ENCODE measurements at regions not wholly inside any gene's neighbourhood (a gene's known extent, or its start where the extent isn't known, plus 50 kb on each side); places are given as distances from the start of the nearest gene placed in this dataset.

GRCh38 chr3:72445827-72446217 lies 402.4 kb downstream of the SHQ1 start:
- TF ChIP-seq POLR2AphosphoS5 (IDR thresholded peaks at IDR 0.05; ENCODE audit: low read depth, low read length) (no peak), TAF1 (IDR thresholded peaks at IDR 0.05; ENCODE audit: borderline replicate concordance, low read depth, low read length) (no peak), POLR2A (IDR thresholded peaks at IDR 0.05; ENCODE audit: low read depth, low read length) (no peak)
- no peak for FAIRE-seq
- DNase-seq (ENCODE audit: insufficient read length): no peak

- no peak for DNase-seq (ENCODE audit: insufficient read length)
- TF ChIP-seq POLR2A (IDR thresholded peaks at IDR 0.05; ENCODE audit: low read depth, low read length) (no peak), POLR2AphosphoS5 (IDR thresholded peaks at IDR 0.05; ENCODE audit: low read depth, low read length) (no peak), TAF1 (IDR thresholded peaks at IDR 0.05; ENCODE audit: borderline replicate concordance, low read depth, low read length) (no peak)
- peak; percentile 27 for FAIRE-seq
Measured at GRCh38 chr3:72444656-72445223, 403.5 kb downstream of the SHQ1 start.

GRCh38 chr3:72442759-72443158 lies 405.5 kb downstream of the SHQ1 start:
- TF ChIP-seq TAF1 (IDR thresholded peaks at IDR 0.05; ENCODE audit: borderline replicate concordance, low read depth, low read length) (no peak), POLR2AphosphoS5 (IDR thresholded peaks at IDR 0.05; ENCODE audit: low read depth, low read length) (no peak), POLR2A (IDR thresholded peaks at IDR 0.05; ENCODE audit: low read depth, low read length) (no peak)
- FAIRE-seq: peak; percentile 14
- DNase-seq (ENCODE audit: insufficient read length): no peak

DNA sequence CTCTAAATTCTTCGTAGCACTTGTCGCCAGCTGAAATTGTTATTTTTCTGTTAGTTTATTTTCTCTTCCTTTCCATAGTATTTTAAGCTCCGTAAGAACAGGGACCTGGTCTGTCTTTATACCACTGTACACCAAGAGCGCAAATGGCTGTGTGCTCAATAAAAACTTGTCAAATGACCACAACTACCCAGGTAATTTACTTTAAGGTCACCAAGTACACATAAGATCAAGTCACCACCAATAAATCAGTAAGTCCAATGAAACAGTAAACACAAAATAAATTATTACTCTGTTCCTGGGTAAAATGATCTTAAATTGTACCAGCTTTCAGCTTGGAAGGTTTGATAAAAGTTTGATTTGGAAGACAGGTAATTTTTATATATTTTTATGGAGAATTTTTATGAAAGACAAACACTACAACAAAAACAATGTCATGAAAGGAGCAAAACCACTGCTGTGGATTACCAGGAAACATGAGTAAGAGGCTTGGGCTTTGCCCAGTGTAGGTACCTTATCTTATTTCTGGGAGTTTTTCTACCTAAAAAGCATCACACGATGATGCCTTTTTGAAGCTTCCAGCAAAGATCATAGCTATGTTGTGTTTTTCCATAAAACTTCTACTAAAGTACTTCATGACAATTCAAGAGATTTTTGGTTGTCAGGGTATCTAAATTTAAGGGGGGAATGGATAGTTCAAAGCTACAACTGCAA lies 406.8 kb downstream of the SHQ1 start:
- FAIRE-seq (no peak), DNase-seq (ENCODE audit: insufficient read length) (no peak)
- no peak for TF ChIP-seq POLR2AphosphoS5 (IDR thresholded peaks at IDR 0.05; ENCODE audit: low read depth, low read length)
- TF ChIP-seq POLR2A (IDR thresholded peaks at IDR 0.05; ENCODE audit: low read depth, low read length): no peak

DNA sequence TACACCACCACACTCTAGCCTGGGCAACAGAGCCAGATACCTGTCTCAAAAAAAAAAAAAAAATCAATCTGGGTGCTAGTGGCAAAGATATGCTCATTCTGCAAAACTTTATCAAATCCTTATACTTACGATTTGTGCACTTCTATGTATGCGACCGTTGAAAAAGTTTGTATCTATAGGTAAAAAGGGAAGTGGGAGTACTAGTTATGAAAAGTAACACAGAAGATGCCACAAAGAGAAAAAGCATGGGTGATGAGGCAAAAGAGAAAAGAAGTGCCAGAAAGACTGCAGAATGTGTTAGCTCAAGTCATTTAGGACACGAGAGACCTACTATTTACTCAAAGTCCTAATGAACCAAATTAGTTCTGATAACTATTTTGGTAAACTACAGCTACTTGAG lies 407.8 kb downstream of the SHQ1 start:
- FAIRE-seq (peak; percentile 73), DNase-seq (ENCODE audit: insufficient read length) (no peak)
- TF ChIP-seq POLR2A (IDR thresholded peaks at IDR 0.05; ENCODE audit: low read depth, low read length): no peak
- TF ChIP-seq TAF1 (IDR thresholded peaks at IDR 0.05; ENCODE audit: borderline replicate concordance, low read depth, low read length): no peak
- no peak for TF ChIP-seq POLR2AphosphoS5 (IDR thresholded peaks at IDR 0.05; ENCODE audit: low read depth, low read length)

DNA sequence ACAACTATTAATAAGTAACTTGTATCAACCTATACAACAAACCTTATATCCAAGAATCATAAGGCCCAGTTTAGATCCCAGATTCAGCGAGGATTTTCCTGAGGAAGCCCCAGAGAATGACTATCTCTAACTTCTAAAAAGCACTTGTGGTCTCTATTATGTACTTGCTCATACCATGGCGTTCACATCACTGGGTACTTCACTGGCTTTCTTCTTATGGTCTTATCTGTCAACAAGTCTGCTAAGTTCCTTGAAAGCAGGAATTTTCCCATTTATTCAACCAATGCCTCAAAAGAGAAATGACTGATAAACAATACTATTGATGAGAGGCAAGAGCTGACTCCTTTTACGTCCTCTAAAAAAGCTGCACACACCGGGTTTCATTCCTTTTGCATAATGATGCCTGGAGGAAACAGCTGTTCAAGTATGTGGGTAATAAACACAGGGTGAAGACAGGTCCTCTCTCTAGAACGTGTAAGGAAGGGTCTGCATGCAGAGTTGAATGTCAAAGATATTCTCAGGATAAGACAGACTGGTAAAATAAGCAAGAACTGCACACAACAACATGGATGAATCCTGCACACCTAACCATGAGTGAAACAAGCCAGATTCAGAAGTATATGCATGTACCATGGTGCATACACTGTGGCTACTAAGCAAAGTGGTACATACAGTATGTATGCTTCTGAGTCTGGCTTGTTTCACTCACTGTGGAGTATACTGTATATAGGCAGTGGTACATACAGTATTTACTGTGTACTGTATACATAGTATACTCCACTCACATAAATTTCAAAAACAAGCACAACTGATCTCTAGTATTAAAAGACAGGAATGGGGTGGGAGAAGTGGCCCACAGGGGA lies 408.7 kb downstream of the SHQ1 start:
- TF ChIP-seq POLR2A (IDR thresholded peaks at IDR 0.05; ENCODE audit: low read depth, low read length) (no peak), TAF1 (IDR thresholded peaks at IDR 0.05; ENCODE audit: borderline replicate concordance, low read depth, low read length) (no peak), POLR2AphosphoS5 (IDR thresholded peaks at IDR 0.05; ENCODE audit: low read depth, low read length) (no peak)
- FAIRE-seq (peak; percentile 90), DNase-seq (ENCODE audit: insufficient read length) (no peak)

DNA sequence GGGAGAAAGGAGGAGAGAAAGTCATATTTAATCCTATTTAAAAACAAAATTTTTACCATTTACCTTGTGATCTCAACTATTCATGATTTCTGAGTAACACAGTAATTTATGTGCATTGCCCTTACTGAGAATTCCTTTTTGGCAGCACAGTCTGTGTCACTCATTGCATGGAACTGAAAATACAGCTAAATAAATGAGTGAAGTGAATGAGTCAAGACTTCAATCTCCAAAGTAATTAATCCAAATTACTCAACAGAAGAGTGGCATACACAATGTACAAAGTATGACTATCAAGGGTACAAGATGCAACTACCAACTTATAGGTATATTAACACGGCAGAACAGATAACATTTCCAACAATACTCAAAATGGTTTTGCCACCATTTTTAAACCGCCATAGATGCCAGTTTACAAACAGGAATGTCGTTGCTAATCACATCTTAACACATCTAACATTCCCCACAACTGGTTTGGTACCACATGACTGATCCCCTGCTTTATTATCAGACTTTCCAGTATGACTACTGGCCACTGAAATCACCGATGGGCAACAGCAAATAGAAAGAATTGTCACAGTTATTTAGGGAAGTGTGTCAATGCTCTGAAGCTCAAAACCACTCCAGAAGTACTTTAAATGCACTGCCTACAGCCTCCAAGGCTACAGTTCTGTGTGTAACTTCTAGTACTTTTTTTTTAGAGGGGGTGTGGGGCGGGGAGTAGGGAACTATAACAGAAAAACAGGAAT lies 410.4 kb downstream of the SHQ1 start:
- no peak for TF ChIP-seq POLR2A (IDR thresholded peaks at IDR 0.05; ENCODE audit: low read depth, low read length)
- TF ChIP-seq TAF1 (IDR thresholded peaks at IDR 0.05; ENCODE audit: borderline replicate concordance, low read depth, low read length): no peak
- TF ChIP-seq POLR2AphosphoS5 (IDR thresholded peaks at IDR 0.05; ENCODE audit: low read depth, low read length): no peak
- FAIRE-seq (no peak), DNase-seq (ENCODE audit: insufficient read length) (no peak)

- no peak for DNase-seq (ENCODE audit: insufficient read length)
- TF ChIP-seq POLR2A (IDR thresholded peaks at IDR 0.05; ENCODE audit: low read depth, low read length) (no peak), POLR2AphosphoS5 (IDR thresholded peaks at IDR 0.05; ENCODE audit: low read depth, low read length) (no peak), TAF1 (IDR thresholded peaks at IDR 0.05; ENCODE audit: borderline replicate concordance, low read depth, low read length) (no peak)
- no peak for FAIRE-seq
Measured at GRCh38 chr3:72436863-72437592, 411.2 kb downstream of the SHQ1 start.

- FAIRE-seq (no peak), DNase-seq (ENCODE audit: insufficient read length) (no peak)
- no peak for TF ChIP-seq POLR2A (IDR thresholded peaks at IDR 0.05; ENCODE audit: low read depth, low read length)
- TF ChIP-seq POLR2AphosphoS5 (IDR thresholded peaks at IDR 0.05; ENCODE audit: low read depth, low read length): 0 out of 2 replicates have a peak, but pooled peaks have one; percentile 18
Measured at GRCh38 chr3:72434296-72434695, 413.9 kb downstream of the SHQ1 start.

DNA sequence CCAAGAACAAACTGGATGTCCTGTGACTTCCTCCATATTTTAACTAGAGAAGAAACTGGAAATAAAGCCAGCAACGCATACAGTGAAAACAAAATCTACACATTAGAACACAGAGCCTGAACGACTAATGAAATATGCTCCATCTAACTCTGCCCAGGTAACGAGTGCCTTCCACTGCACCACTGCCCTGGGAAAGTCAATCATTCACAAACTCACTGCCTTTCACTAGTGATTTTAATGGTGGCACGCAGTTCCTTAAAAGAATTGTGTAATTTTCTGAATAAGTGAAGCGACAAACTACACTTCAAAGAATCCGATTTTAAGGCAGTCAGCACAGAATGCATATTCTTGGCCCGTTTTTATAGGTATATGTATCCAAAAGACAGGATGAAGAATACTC lies 416.0 kb downstream of the SHQ1 start:
- DNase-seq (ENCODE audit: insufficient read length): no peak
- FAIRE-seq: no peak
- TF ChIP-seq POLR2AphosphoS5 (IDR thresholded peaks at IDR 0.05; ENCODE audit: low read depth, low read length): no peak
- TF ChIP-seq POLR2A (IDR thresholded peaks at IDR 0.05; ENCODE audit: low read depth, low read length): no peak
